Neural progenitor cell (in vitro differentiated cells): ENCODE measurements at regions not wholly inside any gene's neighbourhood (a gene's known extent, or its start where the extent isn't known, plus 50 kb on each side); places are given as distances from the start of the nearest gene placed in this dataset.
A peak's percentile ranks its signal among the peaks of the same experiment; 100 is the strongest.

ENCODE experiments used
- DNase-seq: peaks from one replicate; pipeline ENCODE4 v3.0.0-alpha.2; 2016; ENCODE audit warnings: low spot score
- H2AFZ ChIP-seq: fragments of 200-600 bp; sonication (generic); replicated peaks from 2 replicates; pipeline ENCODE4 v1.6.1; 2016; ENCODE audit warnings: antibody characterized with exemption
- H3F3A ChIP-seq: fragments of 200-600 bp; sonication (generic); 2 replicates; pipeline ENCODE4 v1.6.1; 2016; ENCODE audit warnings: antibody characterized with exemption, low read depth
- H3K27ac ChIP-seq: fragments of 200-600 bp; sonication (generic); 2 replicates; pipeline ENCODE4 v1.5.1; 2016; ENCODE audit warnings: mild to moderate bottlenecking
- H3K27me3 ChIP-seq: fragments of 200-600 bp; sonication (generic); 2 replicates; pipeline ENCODE4 v1.6.1; 2016; ENCODE audit warnings: mild to moderate bottlenecking, moderate library complexity
- H3K36me3 ChIP-seq: fragments of 200-600 bp; sonication (generic); 2 replicates; pipeline ENCODE4 v1.5.1; 2016
- H3K4me1 ChIP-seq: fragments of 200-600 bp; sonication (generic); 2 replicates; pipeline ENCODE4 v1.6.1; 2016; ENCODE audit warnings: mixed run types
- H3K4me2 ChIP-seq: fragments of 200-600 bp; sonication (generic); 2 replicates; pipeline ENCODE4 v1.6.1; 2016
- H3K4me3 ChIP-seq: fragments of 200-600 bp; sonication (generic); 2 replicates; pipeline ENCODE4 v1.5.1; 2016
- H3K79me2 ChIP-seq: fragments of 200-600 bp; sonication (generic); 2 replicates; pipeline ENCODE4 v1.6.1; 2016; ENCODE audit warnings: low read depth
- H3K9ac ChIP-seq: fragments of 200-600 bp; sonication (generic); 2 replicates; pipeline ENCODE4 v1.6.1; 2016
- H3K9me3 ChIP-seq: fragments of 200-600 bp; sonication (generic); 2 replicates; pipeline ENCODE4 v1.5.1; 2016; ENCODE audit warnings: low read depth
- H4K20me1 ChIP-seq: fragments of 200-600 bp; sonication (generic); 2 replicates; pipeline ENCODE4 v1.6.1; 2016; ENCODE audit warnings: low read depth
- H3K27ac Mint-ChIP-seq: 3 replicates; pipeline ENCODE4 v1.8.0; 2021; ENCODE audit warnings: mixed read lengths
- H3K27me3 Mint-ChIP-seq: 2 replicates; pipeline ENCODE4 v1.8.0; 2022; ENCODE audit warnings: low read depth, mild to moderate bottlenecking, inconsistent platforms, moderate library complexity, mixed read lengths; ENCODE audit not compliant: insufficient read depth
- H3K36me3 Mint-ChIP-seq: 3 replicates; pipeline ENCODE4 v1.8.0; 2021; ENCODE audit warnings: mixed read lengths
- H3K4me1 Mint-ChIP-seq: 3 replicates; pipeline ENCODE4 v1.8.0; 2021; ENCODE audit warnings: mixed read lengths
- H3K4me3 Mint-ChIP-seq: 3 replicates; pipeline ENCODE4 v1.8.0; 2021; ENCODE audit warnings: mild to moderate bottlenecking, moderate library complexity, mixed read lengths
- H3K9me3 Mint-ChIP-seq: 3 replicates; pipeline ENCODE4 v1.8.0; 2020; ENCODE audit warnings: mixed read lengths
- CTCF ChIP-seq: fragments of 200-600 bp; sonication (generic); IDR thresholded peaks from 2 replicates; pipeline ENCODE4 v1.5.1; 2017; ENCODE audit warnings: antibody characterized with exemption, mild to moderate bottlenecking
- EZH2 ChIP-seq: fragments of 200-600 bp; sonication (generic); IDR thresholded peaks from 2 replicates; pipeline ENCODE4 v1.6.1; 2017; ENCODE audit warnings: antibody characterized with exemption, mild to moderate bottlenecking, moderate library complexity
- EZH2phosphoT487 ChIP-seq: fragments of 200-600 bp; sonication (generic); IDR thresholded peaks from 2 replicates; pipeline ENCODE4 v1.6.1; 2017; ENCODE audit warnings: antibody characterized with exemption

DNA sequence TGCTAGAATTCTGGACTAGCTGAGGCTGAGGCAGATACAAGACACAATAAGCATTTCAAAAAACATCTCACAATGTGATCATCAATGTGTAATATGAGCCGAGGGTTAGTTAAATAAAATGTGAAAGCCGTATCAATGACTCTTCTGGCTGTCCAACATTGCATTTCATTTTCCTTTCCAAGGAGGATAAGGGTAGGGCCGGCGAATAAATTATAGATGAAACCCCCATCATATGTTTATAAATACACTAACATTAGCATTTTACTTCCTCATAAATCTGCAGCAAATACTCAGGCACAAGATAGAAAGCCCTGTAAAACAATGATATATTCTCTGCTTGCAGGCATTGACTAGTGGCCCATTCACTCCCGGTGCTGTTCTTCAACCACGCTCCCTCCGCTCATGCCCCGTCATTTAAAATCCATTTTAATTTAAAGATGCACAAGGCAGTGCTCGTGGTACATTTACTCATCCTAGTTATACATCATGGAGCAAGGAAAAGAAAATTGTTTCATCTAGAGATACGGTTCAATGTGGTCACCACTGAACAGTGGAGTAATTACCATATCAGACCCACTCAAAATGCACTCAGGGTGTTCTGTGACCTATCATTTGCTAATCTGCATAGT, 59.9 kb upstream of the RCN1 start:
- Histone ChIP-seq H3K9me3 (no peaks in the 10 kb centered on the region), H3F3A (no peaks in the 10 kb centered on the region), H2AFZ (no peak overlapping the region), H3K4me3 (no peak overlapping the region), H3K27me3 (no peaks in the 10 kb centered on the region), H3K27ac (no peak overlapping the region), H3K4me1 (no peaks in the 10 kb centered on the region), H3K4me2 (no peak overlapping the region), H3K36me3 (no peaks in the 10 kb centered on the region), H3K9ac (no peak overlapping the region), H3K79me2 (no peaks in the 10 kb centered on the region), H4K20me1 (no peaks in the 10 kb centered on the region)
- Mint-ChIP-seq H3K36me3 (no peaks in the 10 kb centered on the region), H3K27ac (no peak overlapping the region), H3K4me3 (no peak overlapping the region), H3K4me1 (peaks cover 10% of the 10 kb centered on the region), H3K27me3 (no peaks in the 10 kb centered on the region), H3K9me3 (peaks cover 2% of the 10 kb centered on the region)
- TF ChIP-seq EZH2phosphoT487 = no peak
- TF ChIP-seq CTCF = no peak
- no peak for TF ChIP-seq EZH2
- DNase-seq = no peak

- no peaks in the 10 kb centered on the region for H3K27me3 Mint-ChIP-seq
- Histone ChIP-seq H2AFZ (peak overlapping the region; percentile 18), H3K9me3 (no peaks in the 10 kb centered on the region), H3K4me1 (no peaks in the 10 kb centered on the region), H3K79me2 (no peaks in the 10 kb centered on the region), H3K4me2 (no peak overlapping the region), H3K36me3 (no peaks in the 10 kb centered on the region), H3K27ac (no peak overlapping the region), H4K20me1 (no peaks in the 10 kb centered on the region), H3K9ac (no peak overlapping the region), H3K27me3 (no peaks in the 10 kb centered on the region), H3K4me3 (no peak overlapping the region), H3F3A (no peaks in the 10 kb centered on the region)
- H3K4me3 Mint-ChIP-seq = no peak overlapping the region
- DNase-seq = no peak
- no peak for TF ChIP-seq EZH2phosphoT487
- no peak for TF ChIP-seq EZH2
- TF ChIP-seq CTCF = no peak
- no peaks in the 10 kb centered on the region for H3K9me3 Mint-ChIP-seq
- H3K27ac Mint-ChIP-seq = no peak overlapping the region
- H3K36me3 Mint-ChIP-seq = no peaks in the 10 kb centered on the region
- peaks cover 10% of the 10 kb centered on the region for H3K4me1 Mint-ChIP-seq
Measured at GRCh38 chr11:32029721-32030120, 61.2 kb upstream of the RCN1 start.

- Histone ChIP-seq H3K27me3 (no peaks in the 10 kb centered on the region), H2AFZ (no peak overlapping the region), H3K9ac (no peak overlapping the region), H3K4me3 (no peak overlapping the region), H3K9me3 (no peaks in the 10 kb centered on the region), H3K79me2 (no peaks in the 10 kb centered on the region), H4K20me1 (no peaks in the 10 kb centered on the region), H3K27ac (no peak overlapping the region), H3K36me3 (no peaks in the 10 kb centered on the region), H3K4me1 (no peaks in the 10 kb centered on the region), H3F3A (no peaks in the 10 kb centered on the region), H3K4me2 (no peak overlapping the region)
- H3K4me1 Mint-ChIP-seq = peaks cover 16% of the 10 kb centered on the region
- TF ChIP-seq CTCF (no peak), EZH2 (no peak), EZH2phosphoT487 (no peak)
- DNase-seq = no peak
- H3K9me3 Mint-ChIP-seq = no peaks in the 10 kb centered on the region
- no peak overlapping the region for H3K27ac Mint-ChIP-seq
- H3K4me3 Mint-ChIP-seq = no peak overlapping the region
- H3K27me3 Mint-ChIP-seq = peaks cover 2% of the 10 kb centered on the region
- H3K36me3 Mint-ChIP-seq = no peaks in the 10 kb centered on the region
Measured at GRCh38 chr11:32028201-32028600, 62.7 kb upstream of the RCN1 start.
